ENCODE measurements at regions not wholly inside any gene's neighbourhood (a gene's known extent, or its start where the extent isn't known, plus 50 kb on each side); places are given as distances from the start of the nearest gene placed in this dataset.

GRCh38 chr13:24013189-24013588 lies 115.9 kb upstream of the C1QTNF9B start:
- TF ChIP-seq EZH2phosphoT487 (conservative IDR thresholded peaks at IDR 0.05; ENCODE audit: low read length) (no peak), CTCF (IDR thresholded peaks at IDR 0.05; ENCODE audit: insufficient read depth, low read length, poor library complexity, severe bottlenecking) (no peak)
